ENCODE measurements at regions not wholly inside any gene's neighbourhood (a gene's known extent, or its start where the extent isn't known, plus 50 kb on each side); places are given as distances from the start of the nearest gene placed in this dataset.
"Not testable (repeated sequence)": the region's sequence is repeated elsewhere in the genome, so short reads cannot be mapped to it uniquely, and the experiment has no call there.

GRCh38 chr3:102354818-102355515 is 79.8 kb upstream of the ZPLD1 start:
- DNase-seq: no peak
- H3K4me3 ChIP-seq: no peak overlapping the region
- no peaks in the 10 kb centered on the region for H3K9me3 ChIP-seq (ENCODE audit: control insufficient read depth in 4 of 4, insufficient read depth in 3 of 4, low read length in 3 of 4)
- no peaks in the 10 kb centered on the region for H3K4me1 ChIP-seq (ENCODE audit: control insufficient read depth in 5 of 5, insufficient read depth in 5 of 5, low read length in 5 of 5)
- no peak for ATAC-seq (ENCODE audit: insufficient read depth, low FRiP score)
- H3K27me3 ChIP-seq (ENCODE audit: control insufficient read depth in 3 of 3, insufficient read depth in 3 of 3, low read length in 2 of 3): no peaks in the 10 kb centered on the region
- no peak overlapping the region for H3K27ac ChIP-seq (ENCODE audit: low read depth in 1 of 2, low read length in 1 of 2)
- no peaks in the 10 kb centered on the region for H3K36me3 ChIP-seq (ENCODE audit: control insufficient read depth in 4 of 4, insufficient read depth in 4 of 4, low read length in 4 of 4)
- TF ChIP-seq CTCF (IDR thresholded peaks at IDR 0.05; ENCODE audit: control extremely low read depth, extremely low read depth): no peak
- H3K9ac ChIP-seq (ENCODE audit: insufficient read depth in 1 of 2, low read length in 2 of 2): no peak overlapping the region

- Histone ChIP-seq H3K27ac (ENCODE audit: low read depth in 1 of 2, low read length in 1 of 2) (no peak overlapping the region), H3K9ac (ENCODE audit: insufficient read depth in 1 of 2, low read length in 2 of 2) (no peak overlapping the region), H3K36me3 (ENCODE audit: control insufficient read depth in 4 of 4, insufficient read depth in 4 of 4, low read length in 4 of 4) (no peaks in the 10 kb centered on the region), H3K27me3 (ENCODE audit: control insufficient read depth in 3 of 3, insufficient read depth in 3 of 3, low read length in 2 of 3) (no peaks in the 10 kb centered on the region), H3K4me3 (no peak overlapping the region), H3K9me3 (ENCODE audit: control insufficient read depth in 4 of 4, insufficient read depth in 3 of 4, low read length in 3 of 4) (no peaks in the 10 kb centered on the region), H3K4me1 (ENCODE audit: control insufficient read depth in 5 of 5, insufficient read depth in 5 of 5, low read length in 5 of 5) (no peaks in the 10 kb centered on the region)
- no peak for TF ChIP-seq CTCF (IDR thresholded peaks at IDR 0.05; ENCODE audit: control extremely low read depth, extremely low read depth)
- ATAC-seq (ENCODE audit: insufficient read depth, low FRiP score): no peak
- no peak for DNase-seq
- 82 to 83% methylated on average over 2 of the region's 2 CpGs for WGBS, 2 donors
Measured at GRCh38 chr3:102356506-102356905, 78.3 kb upstream of the ZPLD1 start.

- not testable (repeated sequence) for H3K27me3 ChIP-seq (ENCODE audit: control insufficient read depth in 3 of 3, insufficient read depth in 3 of 3, low read length in 2 of 3); DNase-seq; H3K27ac ChIP-seq (ENCODE audit: low read depth in 1 of 2, low read length in 1 of 2); H3K9me3 ChIP-seq (ENCODE audit: control insufficient read depth in 4 of 4, insufficient read depth in 3 of 4, low read length in 3 of 4); H3K4me1 ChIP-seq (ENCODE audit: control insufficient read depth in 5 of 5, insufficient read depth in 5 of 5, low read length in 5 of 5); H3K9ac ChIP-seq (ENCODE audit: insufficient read depth in 1 of 2, low read length in 2 of 2); H3K36me3 ChIP-seq (ENCODE audit: control insufficient read depth in 4 of 4, insufficient read depth in 4 of 4, low read length in 4 of 4); H3K4me3 ChIP-seq; ATAC-seq (ENCODE audit: insufficient read depth, low FRiP score)
- WGBS, 2 donors: 83 to 86% methylated on average over 9 of the region's 9 CpGs
Measured at GRCh38 chr3:102357313-102357712, 77.5 kb upstream of the ZPLD1 start.

GRCh38 chr3:102360183-102360860 is 74.5 kb upstream of the ZPLD1 start:
- Histone ChIP-seq H3K27me3 (ENCODE audit: control insufficient read depth in 3 of 3, insufficient read depth in 3 of 3, low read length in 2 of 3) (no peaks in the 10 kb centered on the region), H3K4me1 (ENCODE audit: control insufficient read depth in 5 of 5, insufficient read depth in 5 of 5, low read length in 5 of 5) (no peaks in the 10 kb centered on the region), H3K36me3 (ENCODE audit: control insufficient read depth in 4 of 4, insufficient read depth in 4 of 4, low read length in 4 of 4) (no peaks in the 10 kb centered on the region), H3K9ac (ENCODE audit: insufficient read depth in 1 of 2, low read length in 2 of 2) (no peak overlapping the region), H3K27ac (ENCODE audit: low read depth in 1 of 2, low read length in 1 of 2) (no peak overlapping the region), H3K9me3 (ENCODE audit: control insufficient read depth in 4 of 4, insufficient read depth in 3 of 4, low read length in 3 of 4) (peaks cover 0 to 9% (median 2%) of the 10 kb centered on the region in 4 donors), H3K4me3 (no peak overlapping the region)
- DNase-seq (no peak), ATAC-seq (ENCODE audit: insufficient read depth, low FRiP score) (no peak)
- TF ChIP-seq CTCF (IDR thresholded peaks at IDR 0.05; ENCODE audit: control extremely low read depth, extremely low read depth): no peak
- 69 to 79% methylated on average over 1 of the region's 1 CpG for WGBS, 2 donors

All from lung (tissue), 11 donors.